22Rv1 (cell line): ENCODE measurements at regions not wholly inside any gene's neighbourhood (a gene's known extent, or its start where the extent isn't known, plus 50 kb on each side); places are given as distances from the start of the nearest gene placed in this dataset.

ENCODE experiments used
- H3K27ac ChIP-seq: fragments of 450-650 bp; 2 replicates; pipeline ENCODE4 v1.5.1; 2017
- ZFX ChIP-seq: fragments of 450-650 bp; IDR thresholded peaks from 2 replicates; pipeline ENCODE4 v1.6.1; 2017; ENCODE audit warnings: antibody characterized with exemption, borderline replicate concordance
- TF ChIP-seq, protein P1 (sequence below): fragments of 450-650 bp; IDR thresholded peaks from 2 replicates; pipeline ENCODE4 v1.5.1; 2017; ENCODE audit warnings: mild to moderate bottlenecking

DNA sequence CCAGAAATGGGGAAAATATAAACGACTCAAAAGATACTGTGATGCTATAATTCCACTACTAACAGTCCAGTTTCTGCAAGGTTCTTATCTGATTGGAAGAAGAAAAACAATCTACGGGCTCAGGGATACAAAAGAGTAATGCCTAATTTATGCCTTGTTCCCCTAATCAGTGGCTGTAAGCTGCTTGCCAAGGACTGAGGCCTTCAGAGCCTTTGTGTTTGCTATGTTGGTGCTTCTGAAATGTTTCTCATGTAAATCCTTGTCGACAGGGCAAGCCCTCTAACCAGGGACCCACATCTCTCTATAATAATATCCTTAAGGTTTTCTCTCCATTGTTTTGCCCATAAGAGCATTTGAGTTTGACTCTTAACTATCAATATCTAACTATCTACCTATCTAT, 89.7 kb upstream of the CLDN10 start:
- no peak for TF ChIP-seq ZFX
- TF ChIP-seq, protein P1, sequence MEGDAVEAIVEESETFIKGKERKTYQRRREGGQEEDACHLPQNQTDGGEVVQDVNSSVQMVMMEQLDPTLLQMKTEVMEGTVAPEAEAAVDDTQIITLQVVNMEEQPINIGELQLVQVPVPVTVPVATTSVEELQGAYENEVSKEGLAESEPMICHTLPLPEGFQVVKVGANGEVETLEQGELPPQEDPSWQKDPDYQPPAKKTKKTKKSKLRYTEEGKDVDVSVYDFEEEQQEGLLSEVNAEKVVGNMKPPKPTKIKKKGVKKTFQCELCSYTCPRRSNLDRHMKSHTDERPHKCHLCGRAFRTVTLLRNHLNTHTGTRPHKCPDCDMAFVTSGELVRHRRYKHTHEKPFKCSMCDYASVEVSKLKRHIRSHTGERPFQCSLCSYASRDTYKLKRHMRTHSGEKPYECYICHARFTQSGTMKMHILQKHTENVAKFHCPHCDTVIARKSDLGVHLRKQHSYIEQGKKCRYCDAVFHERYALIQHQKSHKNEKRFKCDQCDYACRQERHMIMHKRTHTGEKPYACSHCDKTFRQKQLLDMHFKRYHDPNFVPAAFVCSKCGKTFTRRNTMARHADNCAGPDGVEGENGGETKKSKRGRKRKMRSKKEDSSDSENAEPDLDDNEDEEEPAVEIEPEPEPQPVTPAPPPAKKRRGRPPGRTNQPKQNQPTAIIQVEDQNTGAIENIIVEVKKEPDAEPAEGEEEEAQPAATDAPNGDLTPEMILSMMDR: no peak
- no peak overlapping the region for H3K27ac ChIP-seq

DNA sequence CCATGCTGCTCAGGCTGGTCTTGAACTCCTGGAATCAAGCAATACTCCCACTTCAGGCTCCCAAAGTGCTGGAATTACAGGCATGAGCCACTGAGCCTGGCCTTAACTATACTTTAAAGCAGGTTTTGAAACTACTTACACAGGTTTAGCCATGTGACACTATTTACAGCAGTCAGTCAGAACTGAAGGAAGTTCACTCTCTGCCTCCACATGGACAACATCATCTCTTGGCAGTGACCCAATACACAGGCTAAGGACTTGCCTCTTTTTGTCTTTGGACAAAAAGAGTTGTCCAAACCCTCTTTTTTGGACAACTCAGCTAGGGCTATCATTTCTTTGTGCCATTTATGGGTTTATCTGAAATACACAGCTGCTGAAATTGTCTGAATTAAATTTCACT, 89.0 kb upstream of the CLDN10 start:
- no peak overlapping the region for H3K27ac ChIP-seq
- TF ChIP-seq, protein P1: no peak
- no peak for TF ChIP-seq ZFX

DNA sequence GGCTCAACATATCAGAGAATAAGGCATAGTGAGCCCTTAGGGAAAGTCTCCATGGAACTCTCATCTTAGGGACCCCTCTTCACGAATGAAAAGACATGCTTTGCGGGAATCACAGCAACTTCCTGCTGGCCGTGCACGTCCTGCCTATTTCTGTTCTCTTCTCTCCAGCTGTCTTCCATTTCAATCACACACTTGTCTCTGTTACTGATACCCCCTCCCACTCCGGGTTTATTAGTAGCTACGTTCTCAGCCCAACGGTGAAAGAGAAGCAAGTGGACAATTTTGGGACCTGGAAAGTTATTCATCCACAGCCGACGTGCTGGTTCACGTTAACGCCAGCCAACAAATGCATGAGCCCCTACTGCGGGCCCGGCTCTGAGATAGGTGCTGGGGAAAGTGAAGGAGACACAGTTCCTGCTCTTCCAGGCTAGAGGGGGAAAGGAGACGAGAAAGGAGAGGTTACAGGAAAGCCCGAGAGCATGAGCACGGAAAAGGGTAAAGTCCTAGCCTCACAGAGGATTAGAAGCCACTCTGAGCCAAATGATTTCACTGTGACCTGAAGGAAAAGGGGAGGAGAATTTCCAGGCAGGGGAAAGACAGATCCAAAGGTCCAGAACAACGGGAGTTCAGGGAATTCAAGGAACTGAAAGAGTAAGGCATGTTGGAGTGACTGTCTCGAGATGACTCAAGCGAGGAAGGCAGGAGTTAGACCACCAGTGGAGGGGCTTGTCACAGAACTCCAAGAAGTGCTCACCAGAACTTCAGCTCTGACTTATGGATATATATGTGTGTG, 81.8 kb upstream of the CLDN10 start:
- TF ChIP-seq ZFX: no peak
- TF ChIP-seq, protein P1: no peak
- no peak overlapping the region for H3K27ac ChIP-seq

DNA sequence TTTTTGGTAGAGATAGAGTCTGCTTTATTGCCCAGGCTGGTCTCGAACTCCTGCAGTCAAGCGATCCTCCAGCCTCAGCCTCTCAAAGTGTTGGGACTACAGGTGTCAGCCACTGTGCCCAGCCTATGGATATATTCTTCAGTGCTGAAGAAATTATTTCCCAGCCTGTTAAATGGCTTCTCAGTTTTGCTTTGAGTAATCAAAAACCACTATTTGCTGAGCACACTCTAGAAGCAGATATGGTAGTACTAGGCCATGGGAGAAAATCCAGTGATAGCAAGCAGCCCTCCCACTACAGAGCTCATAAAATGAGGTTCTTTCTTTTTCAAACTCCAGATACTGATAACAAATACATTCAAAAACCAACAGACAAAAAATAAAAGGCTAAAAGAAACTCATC, 80.6 kb upstream of the CLDN10 start:
- H3K27ac ChIP-seq: no peak overlapping the region
- TF ChIP-seq, protein P1: no peak
- TF ChIP-seq ZFX: no peak

DNA sequence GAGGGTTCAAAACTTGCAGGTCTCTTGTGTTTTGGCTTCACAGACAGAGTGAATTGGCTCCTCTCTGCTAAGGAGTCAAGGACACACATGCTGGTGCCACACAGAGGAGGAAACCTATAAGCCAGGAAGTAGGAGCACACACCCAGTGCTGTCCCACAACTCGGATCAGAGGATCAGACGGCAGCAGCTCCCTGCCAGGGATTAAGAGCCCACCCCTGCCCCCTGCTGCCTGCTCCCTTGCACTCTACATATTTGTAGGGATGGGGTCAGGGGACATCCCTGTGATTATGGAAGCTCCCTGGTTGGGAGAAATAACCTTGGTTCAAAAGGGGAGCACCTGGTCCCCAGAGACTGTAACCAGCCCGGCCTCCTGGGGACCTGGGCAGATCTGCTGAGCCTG, 77.5 kb upstream of the CLDN10 start:
- no peak overlapping the region for H3K27ac ChIP-seq
- TF ChIP-seq, protein P1: no peak
- no peak for TF ChIP-seq ZFX

DNA sequence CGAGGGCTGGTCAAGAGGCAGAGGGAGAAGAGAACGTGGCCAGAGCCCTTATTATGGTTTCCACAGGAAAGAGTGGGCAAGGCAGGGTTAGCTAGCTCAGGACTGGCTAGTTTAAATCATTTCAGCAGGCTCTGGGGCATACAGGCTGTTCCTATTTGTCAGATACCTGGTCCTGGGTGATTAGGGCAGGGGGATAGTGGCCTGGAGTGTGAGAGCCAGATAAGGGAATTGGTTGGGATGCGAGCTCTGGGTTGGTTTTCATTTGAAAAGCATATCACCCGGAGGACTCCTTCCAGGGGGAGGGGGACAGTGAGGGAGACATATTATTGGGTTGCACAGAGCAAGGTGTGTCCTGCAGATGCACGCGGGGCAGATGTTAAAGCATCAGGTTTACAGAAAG, 75.3 kb upstream of the CLDN10 start:
- no peak for TF ChIP-seq ZFX
- TF ChIP-seq, protein P1: no peak
- no peak overlapping the region for H3K27ac ChIP-seq

DNA sequence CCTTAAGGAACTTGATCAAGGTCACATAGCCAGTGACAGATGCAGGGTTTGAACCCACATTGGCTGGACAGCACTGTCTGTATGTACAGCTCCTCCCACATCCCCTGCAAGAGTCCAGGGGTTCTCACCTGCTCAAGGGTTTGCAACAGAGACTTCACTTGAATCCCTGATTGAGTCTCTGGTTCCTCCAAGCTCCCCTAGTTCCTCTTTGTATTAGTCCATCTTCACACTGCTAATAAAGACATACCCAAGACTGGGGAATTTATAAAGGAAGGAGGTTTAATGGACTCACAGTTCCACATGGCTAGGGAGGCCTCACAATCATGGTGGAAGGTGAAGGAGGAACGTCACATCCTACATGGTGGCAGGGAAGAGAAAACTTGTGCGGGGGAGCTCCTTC, 72.8 kb upstream of the CLDN10 start:
- no peak overlapping the region for H3K27ac ChIP-seq
- TF ChIP-seq, protein P1: no peak
- no peak for TF ChIP-seq ZFX
